Neural progenitor cell (in vitro differentiated cells): ENCODE measurements at regions not wholly inside any gene's neighbourhood (a gene's known extent, or its start where the extent isn't known, plus 50 kb on each side); places are given as distances from the start of the nearest gene placed in this dataset.
"Not testable (repeated sequence)": the region's sequence is repeated elsewhere in the genome, so short reads cannot be mapped to it uniquely, and the experiment has no call there.

Experiments used
- DNase-seq: peaks from one replicate; pipeline ENCODE4 v3.0.0-alpha.2; 2016; ENCODE audit warnings: low spot score
- H2AFZ ChIP-seq: fragments of 200-600 bp; sonication (generic); replicated peaks from 2 replicates; pipeline ENCODE4 v1.6.1; 2016; ENCODE audit warnings: antibody characterized with exemption
- H3F3A ChIP-seq: fragments of 200-600 bp; sonication (generic); 2 replicates; pipeline ENCODE4 v1.6.1; 2016; ENCODE audit warnings: antibody characterized with exemption, low read depth
- H3K27ac ChIP-seq: fragments of 200-600 bp; sonication (generic); 2 replicates; pipeline ENCODE4 v1.5.1; 2016; ENCODE audit warnings: mild to moderate bottlenecking
- H3K27me3 ChIP-seq: fragments of 200-600 bp; sonication (generic); 2 replicates; pipeline ENCODE4 v1.6.1; 2016; ENCODE audit warnings: mild to moderate bottlenecking, moderate library complexity
- H3K36me3 ChIP-seq: fragments of 200-600 bp; sonication (generic); 2 replicates; pipeline ENCODE4 v1.5.1; 2016
- H3K4me1 ChIP-seq: fragments of 200-600 bp; sonication (generic); 2 replicates; pipeline ENCODE4 v1.6.1; 2016; ENCODE audit warnings: mixed run types
- H3K4me2 ChIP-seq: fragments of 200-600 bp; sonication (generic); 2 replicates; pipeline ENCODE4 v1.6.1; 2016
- H3K4me3 ChIP-seq: fragments of 200-600 bp; sonication (generic); 2 replicates; pipeline ENCODE4 v1.5.1; 2016
- H3K79me2 ChIP-seq: fragments of 200-600 bp; sonication (generic); 2 replicates; pipeline ENCODE4 v1.6.1; 2016; ENCODE audit warnings: low read depth
- H3K9ac ChIP-seq: fragments of 200-600 bp; sonication (generic); 2 replicates; pipeline ENCODE4 v1.6.1; 2016
- H3K9me3 ChIP-seq: fragments of 200-600 bp; sonication (generic); 2 replicates; pipeline ENCODE4 v1.5.1; 2016; ENCODE audit warnings: low read depth
- H4K20me1 ChIP-seq: fragments of 200-600 bp; sonication (generic); 2 replicates; pipeline ENCODE4 v1.6.1; 2016; ENCODE audit warnings: low read depth
- H3K27ac Mint-ChIP-seq: 3 replicates; pipeline ENCODE4 v1.8.0; 2021; ENCODE audit warnings: mixed read lengths
- H3K27me3 Mint-ChIP-seq: 2 replicates; pipeline ENCODE4 v1.8.0; 2022; ENCODE audit warnings: low read depth, mild to moderate bottlenecking, inconsistent platforms, moderate library complexity, mixed read lengths; ENCODE audit not compliant: insufficient read depth
- H3K36me3 Mint-ChIP-seq: 3 replicates; pipeline ENCODE4 v1.8.0; 2021; ENCODE audit warnings: mixed read lengths
- H3K4me1 Mint-ChIP-seq: 3 replicates; pipeline ENCODE4 v1.8.0; 2021; ENCODE audit warnings: mixed read lengths
- H3K4me3 Mint-ChIP-seq: 3 replicates; pipeline ENCODE4 v1.8.0; 2021; ENCODE audit warnings: mild to moderate bottlenecking, moderate library complexity, mixed read lengths
- H3K9me3 Mint-ChIP-seq: 3 replicates; pipeline ENCODE4 v1.8.0; 2020; ENCODE audit warnings: mixed read lengths
- CTCF ChIP-seq: fragments of 200-600 bp; sonication (generic); IDR thresholded peaks from 2 replicates; pipeline ENCODE4 v1.5.1; 2017; ENCODE audit warnings: antibody characterized with exemption, mild to moderate bottlenecking
- EZH2 ChIP-seq: fragments of 200-600 bp; sonication (generic); IDR thresholded peaks from 2 replicates; pipeline ENCODE4 v1.6.1; 2017; ENCODE audit warnings: antibody characterized with exemption, mild to moderate bottlenecking, moderate library complexity
- EZH2phosphoT487 ChIP-seq: fragments of 200-600 bp; sonication (generic); IDR thresholded peaks from 2 replicates; pipeline ENCODE4 v1.6.1; 2017; ENCODE audit warnings: antibody characterized with exemption

- Mint-ChIP-seq H3K4me1 (no peaks in the 10 kb centered on the region), H3K36me3 (no peaks in the 10 kb centered on the region), H3K4me3 (no peak overlapping the region), H3K27me3 (peaks cover 5% of the 10 kb centered on the region), H3K27ac (no peak overlapping the region), H3K9me3 (peaks cover 9% of the 10 kb centered on the region)
- Histone ChIP-seq H3K27ac (no peak overlapping the region), H4K20me1 (no peaks in the 10 kb centered on the region), H3K4me1 (no peaks in the 10 kb centered on the region), H2AFZ (no peak overlapping the region), H3K27me3 (no peaks in the 10 kb centered on the region), H3K79me2 (no peaks in the 10 kb centered on the region), H3K4me2 (no peak overlapping the region), H3K4me3 (no peak overlapping the region), H3F3A (no peaks in the 10 kb centered on the region), H3K9ac (no peak overlapping the region), H3K9me3 (no peaks in the 10 kb centered on the region), H3K36me3 (no peaks in the 10 kb centered on the region)
- TF ChIP-seq EZH2 (no peak), CTCF (no peak), EZH2phosphoT487 (no peak)
- DNase-seq = no peak
Measured at GRCh38 chr12:74170645-74171477, 366.8 kb upstream of the ATXN7L3B start.

GRCh38 chr12:74171478-74171909 lies 366.1 kb upstream of the ATXN7L3B start:
- Mint-ChIP-seq H3K27ac (no peak overlapping the region), H3K27me3 (peaks cover 5% of the 10 kb centered on the region), H3K4me1 (no peaks in the 10 kb centered on the region), H3K36me3 (no peaks in the 10 kb centered on the region), H3K9me3 (peaks cover 9% of the 10 kb centered on the region), H3K4me3 (no peak overlapping the region)
- Histone ChIP-seq H3K9ac (no peak overlapping the region), H2AFZ (no peak overlapping the region), H3K27ac (no peak overlapping the region), H3K4me3 (no peak overlapping the region), H3K9me3 (no peaks in the 10 kb centered on the region), H3K27me3 (no peaks in the 10 kb centered on the region), H3K79me2 (no peaks in the 10 kb centered on the region), H4K20me1 (no peaks in the 10 kb centered on the region), H3K4me2 (no peak overlapping the region), H3K36me3 (no peaks in the 10 kb centered on the region), H3K4me1 (no peaks in the 10 kb centered on the region), H3F3A (no peaks in the 10 kb centered on the region)
- DNase-seq = no peak
- no peak for TF ChIP-seq EZH2phosphoT487
- no peak for TF ChIP-seq CTCF
- TF ChIP-seq EZH2 = no peak

- not testable (repeated sequence) for H2AFZ ChIP-seq, H3K79me2 ChIP-seq, H3K36me3 ChIP-seq, H3F3A ChIP-seq, H3K4me2 ChIP-seq, H3K27ac ChIP-seq, H3K27me3 Mint-ChIP-seq, H3K36me3 Mint-ChIP-seq, H3K27ac Mint-ChIP-seq, H3K4me1 ChIP-seq, H3K4me1 Mint-ChIP-seq, H3K4me3 Mint-ChIP-seq, H3K27me3 ChIP-seq, H3K4me3 ChIP-seq, H3K9ac ChIP-seq, H4K20me1 ChIP-seq, H3K9me3 Mint-ChIP-seq, DNase-seq, H3K9me3 ChIP-seq
Measured at GRCh38 chr12:74174961-74175360, 362.7 kb upstream of the ATXN7L3B start.

GRCh38 chr12:74185360-74185759 lies 352.3 kb upstream of the ATXN7L3B start:
- no peaks in the 10 kb centered on the region for H3K36me3 ChIP-seq
- H3K36me3 Mint-ChIP-seq = no peaks in the 10 kb centered on the region
- H3K9ac ChIP-seq = no peak overlapping the region
- H3K27ac Mint-ChIP-seq = no peak overlapping the region
- H3K27me3 Mint-ChIP-seq = peaks cover 2% of the 10 kb centered on the region
- no peak overlapping the region for H3K4me3 Mint-ChIP-seq
- H3K27me3 ChIP-seq = no peaks in the 10 kb centered on the region
- no peaks in the 10 kb centered on the region for H3K4me1 ChIP-seq
- H4K20me1 ChIP-seq = no peaks in the 10 kb centered on the region
- H3K79me2 ChIP-seq = no peaks in the 10 kb centered on the region
- TF ChIP-seq CTCF (no peak), EZH2phosphoT487 (no peak), EZH2 (no peak)
- no peak overlapping the region for H3K4me2 ChIP-seq
- H3K27ac ChIP-seq = no peak overlapping the region
- DNase-seq = no peak
- no peaks in the 10 kb centered on the region for H3K9me3 ChIP-seq
- H3K4me3 ChIP-seq = no peak overlapping the region
- H2AFZ ChIP-seq = no peak overlapping the region
- no peaks in the 10 kb centered on the region for H3K9me3 Mint-ChIP-seq
- H3F3A ChIP-seq = no peaks in the 10 kb centered on the region
- H3K4me1 Mint-ChIP-seq = no peaks in the 10 kb centered on the region
